Adipocyte (in vitro differentiated cells): ENCODE measurements at regions not wholly inside any gene's neighbourhood (a gene's known extent, or its start where the extent isn't known, plus 50 kb on each side); places are given as distances from the start of the nearest gene placed in this dataset.

ENCODE experiments used
- DNase-seq: peaks from one replicate; pipeline ENCODE4 v3.0.0-alpha.2; 2015; ENCODE audit warnings: low read depth
- H3K27me3 ChIP-seq: replicated peaks from 2 replicates; pipeline ENCODE4 v1.7.0; 2013; ENCODE audit warnings: mild to moderate bottlenecking, low read length, moderate library complexity; ENCODE audit not compliant: control insufficient read depth, insufficient read depth
- H3K36me3 ChIP-seq: 2 replicates; pipeline ENCODE4 v1.7.0; 2013; ENCODE audit warnings: low read length, mild to moderate bottlenecking, moderate library complexity; ENCODE audit not compliant: control insufficient read depth, insufficient read depth, severe bottlenecking
- H3K4me1 ChIP-seq: 2 replicates; pipeline ENCODE4 v1.7.0; 2013; ENCODE audit warnings: mild to moderate bottlenecking, low read length, moderate library complexity; ENCODE audit not compliant: control insufficient read depth, insufficient read depth
- H3K4me3 ChIP-seq: 2 replicates; pipeline ENCODE4 v1.7.0; 2013; ENCODE audit warnings: mild to moderate bottlenecking, low read length, moderate library complexity
- H3K9ac ChIP-seq: 2 replicates; pipeline ENCODE4 v1.7.0; 2013; ENCODE audit warnings: mild to moderate bottlenecking, low read length, moderate library complexity
- H3K9me3 ChIP-seq: 2 replicates; pipeline ENCODE4 v1.7.0; 2013; ENCODE audit warnings: mild to moderate bottlenecking, low read length, moderate library complexity; ENCODE audit not compliant: control insufficient read depth

- no peaks in the 10 kb centered on the region for H3K36me3 ChIP-seq
- no peak for DNase-seq
- H3K27me3 ChIP-seq: no peaks in the 10 kb centered on the region
- no peak overlapping the region for H3K9ac ChIP-seq
- no peaks in the 10 kb centered on the region for H3K9me3 ChIP-seq
- H3K4me3 ChIP-seq: no peak overlapping the region
- H3K4me1 ChIP-seq: no peaks in the 10 kb centered on the region
These were observed 137.8 kb downstream of the UCHL1 start for GRCh38 chr4:41394481-41394894.

DNA sequence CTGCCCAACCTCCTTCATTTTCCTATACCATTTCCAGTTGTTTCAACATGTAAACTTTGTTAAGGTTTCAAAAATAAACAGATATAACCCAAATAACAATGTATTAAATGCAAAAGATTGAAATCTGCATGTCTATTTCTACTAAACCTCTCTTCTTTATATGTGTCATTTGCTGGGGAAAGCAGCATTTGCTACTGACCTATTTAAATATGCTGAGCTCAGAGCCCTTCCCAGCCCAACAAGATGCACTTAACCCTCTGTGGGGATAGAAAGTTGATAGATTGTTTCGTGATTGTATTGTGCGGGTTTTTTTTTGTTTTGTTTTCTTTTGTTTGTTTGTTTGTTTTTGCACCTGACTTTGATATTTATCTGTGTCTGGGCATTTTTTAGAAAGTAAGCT is 139.5 kb downstream of the UCHL1 start:
- no peaks in the 10 kb centered on the region for H3K27me3 ChIP-seq
- no peaks in the 10 kb centered on the region for H3K36me3 ChIP-seq
- no peak overlapping the region for H3K4me3 ChIP-seq
- H3K9ac ChIP-seq: no peak overlapping the region
- no peaks in the 10 kb centered on the region for H3K4me1 ChIP-seq
- DNase-seq: peak; percentile 8
- H3K9me3 ChIP-seq: no peaks in the 10 kb centered on the region

DNA sequence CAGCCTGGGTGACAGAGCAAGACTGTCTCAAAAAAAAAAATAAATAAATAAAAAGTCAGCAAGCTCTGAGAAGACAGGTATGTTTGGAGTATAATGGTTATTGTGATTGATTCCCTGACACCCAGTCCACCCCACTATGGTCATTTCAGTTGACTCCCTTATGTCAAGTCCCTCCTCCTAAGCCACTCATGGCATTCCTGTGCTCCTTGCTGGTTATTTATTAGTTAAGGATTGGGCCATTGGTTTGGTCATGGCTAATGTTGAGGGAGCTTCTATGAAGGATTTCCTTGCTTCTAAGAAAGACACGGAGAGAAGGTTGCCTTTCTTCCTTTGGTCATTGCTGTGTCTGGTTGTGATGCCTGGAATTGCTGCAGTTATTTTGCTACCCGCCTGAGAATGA is 140.1 kb downstream of the UCHL1 start:
- H3K4me1 ChIP-seq: no peaks in the 10 kb centered on the region
- H3K36me3 ChIP-seq: no peaks in the 10 kb centered on the region
- H3K27me3 ChIP-seq: no peaks in the 10 kb centered on the region
- no peaks in the 10 kb centered on the region for H3K9me3 ChIP-seq
- no peak for DNase-seq
- H3K4me3 ChIP-seq: no peak overlapping the region
- H3K9ac ChIP-seq: no peak overlapping the region

DNA sequence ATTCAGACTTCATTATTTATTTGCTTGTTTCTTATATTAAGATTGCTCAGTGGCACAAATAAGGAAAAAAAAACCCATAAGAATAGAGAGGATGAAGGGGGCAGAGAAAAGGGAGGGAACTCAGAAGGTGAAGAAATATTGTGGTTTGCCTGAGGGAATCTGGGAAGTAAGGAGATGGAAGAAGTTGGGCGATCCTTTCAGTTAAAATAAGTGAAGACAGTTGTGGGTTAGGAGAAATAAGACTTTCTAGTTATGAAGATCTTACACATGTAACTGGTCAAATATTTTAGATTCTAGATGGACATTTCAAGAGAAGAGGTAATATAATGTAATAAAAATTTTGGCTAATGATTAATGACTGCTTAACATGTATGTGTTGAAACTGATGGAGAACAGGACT is 138.7 kb upstream of the LIMCH1 start:
- peak; percentile 27 for DNase-seq
- Histone ChIP-seq H3K4me1 (no peaks in the 10 kb centered on the region), H3K4me3 (no peak overlapping the region), H3K27me3 (no peaks in the 10 kb centered on the region), H3K9me3 (no peaks in the 10 kb centered on the region), H3K9ac (no peak overlapping the region), H3K36me3 (no peaks in the 10 kb centered on the region)

DNA sequence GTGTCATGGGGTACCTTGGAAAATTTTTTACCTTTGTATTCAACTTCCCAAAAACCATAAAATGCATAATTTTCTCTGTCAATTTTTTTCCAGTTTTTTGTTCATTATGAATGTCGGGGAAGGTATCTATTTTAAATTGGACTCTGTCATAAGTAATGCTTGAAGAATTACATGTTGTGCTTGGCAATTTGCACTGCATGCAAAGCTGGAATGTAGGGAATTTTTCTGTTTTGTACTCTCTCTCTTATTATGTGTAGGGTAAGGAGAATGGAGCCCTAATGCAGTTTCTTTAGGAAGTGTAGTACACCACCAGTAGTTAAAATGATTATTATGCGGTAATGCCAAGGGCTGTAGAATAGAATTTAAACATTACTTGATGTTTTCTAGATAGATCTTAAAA is 137.7 kb upstream of the LIMCH1 start:
- H3K36me3 ChIP-seq: no peaks in the 10 kb centered on the region
- peak; percentile 59 for DNase-seq
- H3K4me1 ChIP-seq: no peaks in the 10 kb centered on the region
- H3K27me3 ChIP-seq: no peaks in the 10 kb centered on the region
- no peaks in the 10 kb centered on the region for H3K9me3 ChIP-seq
- H3K4me3 ChIP-seq: no peak overlapping the region
- H3K9ac ChIP-seq: no peak overlapping the region

DNA sequence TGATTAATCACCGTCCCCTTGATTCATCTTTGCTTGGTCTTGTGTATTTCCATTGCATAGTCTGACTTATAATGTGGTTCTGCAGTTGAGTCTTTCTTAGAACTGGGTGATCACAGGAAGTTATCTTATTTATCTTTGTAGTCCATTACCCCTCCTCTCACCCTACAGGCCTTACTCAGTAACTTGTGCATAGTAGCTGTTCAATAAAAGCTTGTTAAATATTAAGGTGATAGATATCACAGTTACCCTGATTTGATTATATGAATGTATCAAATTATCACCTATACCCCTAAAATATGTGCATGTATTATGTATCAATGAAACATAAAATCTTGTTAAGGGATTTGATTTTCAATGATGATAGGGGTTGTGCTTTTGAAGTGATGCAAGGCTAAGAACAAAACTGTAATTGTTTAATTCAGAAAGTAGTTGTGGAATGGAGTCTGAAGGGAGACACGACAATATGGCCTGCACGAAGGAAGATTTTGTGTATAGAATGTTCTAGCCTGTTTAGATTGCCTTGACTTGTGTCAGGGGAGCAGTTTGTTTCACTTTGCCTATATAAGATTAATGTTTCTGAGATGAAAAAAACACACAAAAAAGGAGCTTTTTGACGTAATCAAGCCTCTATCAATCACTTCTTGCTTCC is 132.4 kb upstream of the LIMCH1 start:
- H3K36me3 ChIP-seq: no peaks in the 10 kb centered on the region
- no peaks in the 10 kb centered on the region for H3K27me3 ChIP-seq
- no peak for DNase-seq
- no peak overlapping the region for H3K4me3 ChIP-seq
- no peaks in the 10 kb centered on the region for H3K9me3 ChIP-seq
- H3K4me1 ChIP-seq: peaks cover 17% of the 10 kb centered on the region
- no peak overlapping the region for H3K9ac ChIP-seq

DNA sequence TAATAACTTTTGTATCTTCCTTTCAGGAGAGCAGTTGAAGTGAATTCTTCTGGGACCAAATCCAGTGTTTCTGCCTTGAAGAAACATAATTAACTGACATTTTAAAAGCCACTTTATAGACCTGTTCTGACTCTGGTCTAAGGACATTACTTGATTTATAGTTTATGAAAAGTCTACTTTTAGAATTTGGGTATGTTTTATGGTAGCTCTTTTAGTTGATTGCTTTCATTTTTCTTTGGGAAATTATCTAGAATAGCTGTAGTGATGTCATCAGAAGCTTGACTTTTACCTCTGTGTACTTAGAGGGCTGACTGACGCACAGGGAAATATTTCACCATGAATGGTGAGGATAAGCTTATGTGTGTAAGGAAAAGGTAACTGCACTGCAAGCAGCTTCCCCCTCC is 131.8 kb upstream of the LIMCH1 start:
- DNase-seq: no peak
- H3K4me3 ChIP-seq: no peak overlapping the region
- peaks cover 17% of the 10 kb centered on the region for H3K4me1 ChIP-seq

DNA sequence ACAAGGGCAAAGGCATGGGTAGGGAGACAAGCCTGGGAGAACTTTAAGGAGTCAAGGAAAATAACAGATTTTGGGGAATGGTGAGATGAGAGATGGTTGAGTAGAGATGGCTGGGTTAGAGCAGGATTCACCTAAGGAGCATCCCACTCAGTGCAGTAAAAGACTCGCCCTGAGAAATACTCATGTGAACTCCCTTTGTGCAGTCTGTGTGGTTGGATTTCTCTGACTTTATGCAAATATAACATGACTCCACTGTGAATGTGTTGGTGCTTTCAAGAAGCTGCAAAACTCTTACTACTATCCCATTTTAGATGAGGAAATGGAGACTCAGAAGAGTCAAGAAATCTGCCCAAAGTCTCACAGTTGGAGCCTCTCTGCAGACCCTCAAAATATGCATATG is 129.8 kb upstream of the LIMCH1 start:
- H3K4me1 ChIP-seq: peaks cover 17% of the 10 kb centered on the region
- DNase-seq: no peak
- H3K36me3 ChIP-seq: no peaks in the 10 kb centered on the region
- no peaks in the 10 kb centered on the region for H3K9me3 ChIP-seq
- H3K4me3 ChIP-seq: no peak overlapping the region
- H3K9ac ChIP-seq: no peak overlapping the region
- no peaks in the 10 kb centered on the region for H3K27me3 ChIP-seq

More for the DNA sequence above, 131.8 kb upstream of the LIMCH1 start:
- Histone ChIP-seq H3K27me3 (no peaks in the 10 kb centered on the region), H3K9me3 (no peaks in the 10 kb centered on the region), H3K36me3 (no peaks in the 10 kb centered on the region), H3K9ac (no peak overlapping the region)

- Histone ChIP-seq H3K9ac (no peak overlapping the region), H3K4me1 (peaks cover 17% of the 10 kb centered on the region), H3K36me3 (no peaks in the 10 kb centered on the region), H3K4me3 (no peak overlapping the region), H3K9me3 (no peaks in the 10 kb centered on the region), H3K27me3 (no peaks in the 10 kb centered on the region)
- no peak for DNase-seq
These were observed 128.9 kb upstream of the LIMCH1 start for GRCh38 chr4:41408859-41409593.

- Histone ChIP-seq H3K36me3 (no peaks in the 10 kb centered on the region), H3K4me1 (peaks cover 17% of the 10 kb centered on the region), H3K27me3 (no peaks in the 10 kb centered on the region), H3K9ac (no peak overlapping the region), H3K4me3 (no peak overlapping the region), H3K9me3 (no peaks in the 10 kb centered on the region)
- DNase-seq: no peak
These were observed 128.4 kb upstream of the LIMCH1 start for GRCh38 chr4:41409594-41409895.

- no peak for DNase-seq
These were observed 127.9 kb upstream of the LIMCH1 start for GRCh38 chr4:41410049-41410448.

More at GRCh38 chr4:41410049-41410448, 127.9 kb upstream of the LIMCH1 start:
- Histone ChIP-seq H3K36me3 (no peaks in the 10 kb centered on the region), H3K4me3 (no peak overlapping the region), H3K4me1 (peaks cover 17% of the 10 kb centered on the region), H3K9me3 (no peaks in the 10 kb centered on the region), H3K27me3 (no peaks in the 10 kb centered on the region), H3K9ac (no peak overlapping the region)
